ENCODE measurements at regions not wholly inside any gene's neighbourhood (a gene's known extent, or its start where the extent isn't known, plus 50 kb on each side); places are given as distances from the start of the nearest gene placed in this dataset.
"Not testable (repeated sequence)": the region's sequence is repeated elsewhere in the genome, so short reads cannot be mapped to it uniquely, and the experiment has no call there.

DNA sequence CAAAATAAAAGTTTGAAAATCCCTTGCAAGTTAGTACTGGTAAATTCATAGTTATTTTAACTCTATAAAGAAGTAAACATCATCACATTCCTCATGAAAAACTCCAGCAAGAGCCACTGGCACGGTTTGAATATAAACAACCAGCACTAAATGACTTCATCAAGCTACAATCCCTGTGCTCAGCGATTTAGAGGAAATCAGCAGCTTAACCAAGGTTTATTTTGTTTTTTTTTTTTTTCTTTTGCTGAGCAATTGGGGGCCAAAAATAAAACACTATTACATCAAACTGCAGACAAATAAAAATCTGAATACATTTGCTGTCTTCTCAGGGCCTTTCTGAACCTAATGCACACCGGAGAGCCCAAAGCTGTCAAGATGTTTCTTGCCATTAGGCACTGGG is 106.2 kb upstream of the SLC24A2 start:
- no peak overlapping the region for H3K4me3 ChIP-seq
- no peak for TF ChIP-seq CTCF (IDR thresholded peaks at IDR 0.05)
- H3K27me3 ChIP-seq, result no peaks in the 10 kb centered on the region
- DNase-seq, result peak in 2 of 4 donors; percentile 27 to 61
- no peaks in the 10 kb centered on the region for H3K9me3 ChIP-seq
- intact Hi-C loops (cut with DNase I), result no loop called here
- H3K27ac ChIP-seq, result peak overlapping the region in 1 of 2 donors; percentile 44
- no peaks in the 10 kb centered on the region for H3K36me3 ChIP-seq
- H3K4me1 ChIP-seq, result no peaks in the 10 kb centered on the region
- ATAC-seq, result peak; percentile 30

DNA sequence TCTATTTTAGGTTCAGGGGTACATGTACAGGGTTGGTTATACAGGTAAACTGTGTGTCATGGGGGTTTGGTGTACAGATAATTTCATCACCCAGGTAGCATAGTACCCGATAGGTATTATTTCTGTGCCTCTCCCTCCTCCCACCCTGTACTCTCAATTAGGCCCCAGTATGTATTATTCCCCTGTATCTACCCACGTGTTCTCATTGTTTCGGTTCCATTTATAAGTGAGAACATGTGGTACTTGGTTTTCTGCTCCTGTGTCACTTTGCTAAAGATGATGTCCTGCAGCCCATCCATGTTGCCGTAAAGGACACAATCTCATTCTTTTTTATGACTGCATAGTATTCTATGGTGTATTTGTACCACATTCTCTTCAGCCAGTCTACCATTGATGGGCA is 96.8 kb upstream of the SLC24A2 start:
- no peak for DNase-seq
- intact Hi-C loops (cut with DNase I), result no loop called here
- ATAC-seq, result no peak

GRCh38 chr9:19879062-19879461 is 90.2 kb upstream of the SLC24A2 start:
- no peak for DNase-seq
- intact Hi-C loops (cut with DNase I), result no loop called here
- Histone ChIP-seq H3K27ac (no peak overlapping the region), H3K9me3 (no peaks in the 10 kb centered on the region), H3K4me3 (no peak overlapping the region), H3K36me3 (no peaks in the 10 kb centered on the region), H3K27me3 (no peaks in the 10 kb centered on the region), H3K4me1 (no peaks in the 10 kb centered on the region)
- ATAC-seq, result no peak
- TF ChIP-seq CTCF (IDR thresholded peaks at IDR 0.05), result no peak

More for the DNA sequence above, 96.8 kb upstream of the SLC24A2 start:
- H3K9me3 ChIP-seq, result no peaks in the 10 kb centered on the region
- no peaks in the 10 kb centered on the region for H3K4me1 ChIP-seq
- no peaks in the 10 kb centered on the region for H3K27me3 ChIP-seq
- H3K4me3 ChIP-seq, result no peak overlapping the region
- TF ChIP-seq CTCF (IDR thresholded peaks at IDR 0.05), result no peak
- H3K36me3 ChIP-seq, result no peaks in the 10 kb centered on the region
- no peak overlapping the region for H3K27ac ChIP-seq

- Histone ChIP-seq H3K36me3 (no peaks in the 10 kb centered on the region), H3K9me3 (peaks cover 0 to 4% of the 10 kb centered on the region in 2 donors), H3K27ac (no peak overlapping the region), H3K27me3 (no peaks in the 10 kb centered on the region), H3K4me3 (no peak overlapping the region), H3K4me1 (no peaks in the 10 kb centered on the region)
- DNase-seq (no peak), ATAC-seq (no peak)
- intact Hi-C loops (cut with DNase I), result no loop called here
- TF ChIP-seq CTCF (IDR thresholded peaks at IDR 0.05), result no peak
These were observed 87.9 kb upstream of the SLC24A2 start for GRCh38 chr9:19876569-19877316.

DNA sequence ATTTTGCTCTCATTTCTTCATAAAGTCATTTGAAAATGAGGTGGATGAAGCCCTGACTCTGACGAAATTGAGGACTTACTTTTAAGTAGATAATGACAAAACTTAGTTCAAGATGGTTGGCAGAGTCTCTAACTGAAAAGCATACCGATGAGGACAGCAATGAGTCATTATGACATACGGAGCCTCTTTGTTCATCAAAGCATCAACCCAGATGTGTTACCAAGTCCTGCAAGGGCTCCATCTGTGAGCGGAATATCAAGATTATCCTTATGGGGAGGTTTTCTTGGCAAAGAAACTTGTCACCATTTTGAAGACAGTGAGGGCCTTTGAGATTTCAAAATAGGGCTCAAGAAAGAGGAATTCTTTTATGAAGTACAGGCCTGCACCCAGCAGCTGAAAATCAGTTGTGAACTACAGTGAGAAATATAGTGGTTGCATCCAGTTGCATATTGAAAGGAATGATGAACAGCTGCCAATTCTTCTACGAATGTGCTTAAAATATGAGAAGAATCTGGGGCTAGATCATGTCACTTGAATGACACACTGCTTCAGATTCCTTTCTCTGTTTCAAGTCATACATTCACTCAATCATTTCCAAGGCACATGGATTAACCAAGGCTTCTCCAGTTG is 86.6 kb upstream of the SLC24A2 start:
- Histone ChIP-seq H3K9me3 (peaks cover 0 to 14% of the 10 kb centered on the region in 2 donors), H3K36me3 (no peaks in the 10 kb centered on the region), H3K27me3 (no peaks in the 10 kb centered on the region), H3K4me1 (no peaks in the 10 kb centered on the region), H3K4me3 (no peak overlapping the region), H3K27ac (no peak overlapping the region)
- no peak for DNase-seq
- ATAC-seq, result no peak
- intact Hi-C loops (cut with DNase I), result no loop called here
- TF ChIP-seq CTCF (IDR thresholded peaks at IDR 0.05), result no peak

GRCh38 chr9:19873188-19873587 is 84.4 kb upstream of the SLC24A2 start:
- ATAC-seq; H3K4me1 ChIP-seq; H3K27ac ChIP-seq; DNase-seq; H3K27me3 ChIP-seq; H3K4me3 ChIP-seq; H3K36me3 ChIP-seq; intact Hi-C loops (cut with DNase I): not testable (repeated sequence)
- H3K9me3 ChIP-seq, result peaks cover 0 to 14% of the 10 kb centered on the region in 2 donors
